ENCODE measurements at regions not wholly inside any gene's neighbourhood (a gene's known extent, or its start where the extent isn't known, plus 50 kb on each side); places are given as distances from the start of the nearest gene placed in this dataset.

- peak; percentile 96 for ATAC-seq
- H3K4me3 ChIP-seq, result no peak overlapping the region
- intact Hi-C loops (cut with DNase I), result no loop called here
- H3K36me3 ChIP-seq, result no peaks in the 10 kb centered on the region
- no peaks in the 10 kb centered on the region for H3K4me1 ChIP-seq
- H3K27ac ChIP-seq, result no peak overlapping the region
- H3K27me3 ChIP-seq, result no peaks in the 10 kb centered on the region
- no peaks in the 10 kb centered on the region for H3K9me3 ChIP-seq
- DNase-seq, result no peak
- TF ChIP-seq CTCF (IDR thresholded peaks at IDR 0.05), result peak; percentile 97
These were observed 181.5 kb upstream of the RAI14 start for GRCh38 chr5:34474573-34475021.

DNA sequence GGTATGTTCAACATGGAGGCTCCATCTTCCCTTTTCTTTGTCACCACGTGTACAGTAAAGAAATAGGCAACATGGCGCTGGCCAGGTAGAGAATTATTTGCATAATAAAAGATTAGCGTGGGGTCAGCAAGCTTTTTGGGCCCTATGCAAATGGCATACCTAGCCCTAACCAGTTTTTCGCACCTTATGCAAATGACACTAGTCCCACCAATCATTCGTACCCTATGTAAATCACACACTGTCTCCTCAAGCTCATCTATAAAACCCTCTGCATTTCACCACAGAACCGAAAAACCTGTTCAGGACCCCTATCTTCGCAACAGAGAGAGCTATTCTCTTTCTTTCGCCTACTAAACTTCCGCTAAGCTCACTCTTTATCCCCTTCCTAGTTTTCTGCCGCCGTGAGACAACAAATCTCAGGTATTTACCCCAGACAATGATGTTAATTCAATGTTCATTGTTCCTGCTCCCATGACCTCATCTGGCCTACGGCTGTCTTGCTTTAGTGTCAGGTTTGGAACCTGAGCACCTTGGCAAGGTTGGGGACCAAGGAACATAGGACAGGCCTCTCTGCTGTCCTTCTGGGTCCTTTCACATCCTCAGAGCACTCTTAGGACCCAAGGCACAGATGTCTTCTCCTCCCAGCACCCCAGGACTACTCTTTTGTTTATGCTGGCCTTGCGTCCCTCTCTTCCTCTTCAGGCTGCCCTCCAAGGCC lies 180.7 kb upstream of the RAI14 start:
- H3K9me3 ChIP-seq, result no peaks in the 10 kb centered on the region
- ATAC-seq, result no peak
- intact Hi-C loops (cut with DNase I), result no loop called here
- H3K27me3 ChIP-seq, result no peaks in the 10 kb centered on the region
- no peak overlapping the region for H3K4me3 ChIP-seq
- H3K27ac ChIP-seq, result no peak overlapping the region
- H3K36me3 ChIP-seq, result no peaks in the 10 kb centered on the region
- no peaks in the 10 kb centered on the region for H3K4me1 ChIP-seq
- DNase-seq, result no peak
- no peak for TF ChIP-seq CTCF (IDR thresholded peaks at IDR 0.05)

DNA sequence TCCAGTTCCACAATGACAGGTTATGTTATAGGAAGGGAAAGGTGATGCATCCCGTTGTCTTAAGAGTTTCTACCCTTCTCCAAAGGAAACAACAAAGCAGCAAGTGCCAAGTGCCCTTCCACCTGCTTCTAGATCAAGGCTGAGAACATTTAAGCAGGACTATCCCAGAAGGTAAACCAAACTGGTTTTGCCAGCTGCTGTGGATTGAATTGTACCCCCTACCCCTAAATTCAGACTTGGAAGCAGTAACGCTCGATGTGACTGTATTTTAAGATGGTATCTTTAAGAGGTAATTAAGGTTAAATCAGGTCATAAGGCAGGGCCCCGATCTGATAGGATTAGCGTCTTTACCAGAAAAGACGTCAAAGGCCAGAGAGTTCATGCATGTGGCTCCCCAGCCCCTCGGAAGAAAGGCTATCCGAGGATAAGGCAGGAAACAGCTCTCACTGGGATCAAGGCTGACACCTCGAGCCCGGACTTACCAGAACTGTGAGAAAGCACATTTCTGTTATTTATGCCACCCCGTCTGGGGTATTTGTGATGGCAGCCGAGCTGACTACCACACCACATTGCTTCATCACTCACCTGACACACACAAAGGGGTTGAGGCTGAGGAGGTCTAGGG lies 179.1 kb upstream of the RAI14 start:
- ATAC-seq (no peak), DNase-seq (no peak)
- intact Hi-C loops (cut with DNase I), result no loop called here
- no peak overlapping the region for H3K4me3 ChIP-seq
- H3K9me3 ChIP-seq, result no peaks in the 10 kb centered on the region
- H3K36me3 ChIP-seq, result no peaks in the 10 kb centered on the region
- no peak overlapping the region for H3K27ac ChIP-seq
- H3K4me1 ChIP-seq, result no peaks in the 10 kb centered on the region
- TF ChIP-seq CTCF (IDR thresholded peaks at IDR 0.05), result no peak
- H3K27me3 ChIP-seq, result no peaks in the 10 kb centered on the region

- Histone ChIP-seq H3K36me3 (no peaks in the 10 kb centered on the region), H3K4me1 (peaks cover 2% of the 10 kb centered on the region), H3K4me3 (no peak overlapping the region), H3K27ac (no peak overlapping the region), H3K27me3 (no peaks in the 10 kb centered on the region), H3K9me3 (no peaks in the 10 kb centered on the region)
- no peak for TF ChIP-seq CTCF (IDR thresholded peaks at IDR 0.05)
- ATAC-seq, result no peak
- no peak for DNase-seq
- intact Hi-C loops (cut with DNase I), result no loop called here
These were observed 175.2 kb upstream of the RAI14 start for GRCh38 chr5:34480810-34481528.

GRCh38 chr5:34483442-34484033 lies 172.6 kb upstream of the RAI14 start:
- intact Hi-C loops (cut with DNase I), result no loop called here
- TF ChIP-seq CTCF (IDR thresholded peaks at IDR 0.05), result no peak
- no peaks in the 10 kb centered on the region for H3K36me3 ChIP-seq
- no peaks in the 10 kb centered on the region for H3K27me3 ChIP-seq
- H3K27ac ChIP-seq, result no peak overlapping the region
- H3K4me3 ChIP-seq, result no peak overlapping the region
- H3K4me1 ChIP-seq, result peaks cover 15% of the 10 kb centered on the region
- ATAC-seq, result no peak
- H3K9me3 ChIP-seq, result no peaks in the 10 kb centered on the region
- no peak for DNase-seq
